ENCODE measurements at regions not wholly inside any gene's neighbourhood (a gene's known extent, or its start where the extent isn't known, plus 50 kb on each side); places are given as distances from the start of the nearest gene placed in this dataset.

- FAIRE-seq, result no peak
- CTCF ChIA-PET (ENCODE audit: partially characterized antibody), result interaction anchor here (1.3 kb wide), 1 partner anchor 284 kb away, joined by 4 read pairs; no protein-coding TSS in a partner anchor
- WGBS, 2 experiments (ENCODE audit: extremely low coverage in 1 of 2, insufficient coverage in 1 of 2, insufficient read length in 1 of 2, insufficient replicate concordance in 2 of 2, low coverage in 1 of 2, low lambda C conversion rate in 2 of 2, missing lambda C conversion rate in 1 of 2), result 92% methylated on average over 3 of the region's 3 CpGs; no CpG with 5 or more reads in 1 of the 2 experiments
Measured at GRCh38 chr1:218783131-218783530, 390.5 kb upstream of the LYPLAL1 start.

More at GRCh38 chr1:218783131-218783530, 390.5 kb upstream of the LYPLAL1 start:
- H3K9ac ChIP-seq (replicated peaks in 1 of 4; ENCODE audit: extremely low read depth in 1 of 4, low read depth in 3 of 4, low read length in 3 of 4), result no peak overlapping the region
- H3K23me2 ChIP-seq (ENCODE audit: low read depth, low read length), result no peaks in the 10 kb centered on the region
- H3K4me2 ChIP-seq (ENCODE audit: insufficient read depth in 1 of 2, low read depth in 2 of 2, low read length in 2 of 2), result no peak overlapping the region
- H3K4me1 ChIP-seq (replicated peaks in 1 of 4; ENCODE audit: control insufficient read depth in 3 of 4, insufficient read depth in 4 of 4, low read length in 3 of 4), result peaks cover 0 to 4% (median 0%) of the 10 kb centered on the region in 4 experiments; a peak in 1 of 7 replicates
- H3K14ac ChIP-seq (ENCODE audit: insufficient read length), result no peak overlapping the region
- no peak overlapping the region for H2BK5ac ChIP-seq (ENCODE audit: low read depth, low read length)
- no peak overlapping the region for H2BK15ac ChIP-seq (ENCODE audit: low read length)
- H3K18ac ChIP-seq (ENCODE audit: extremely low read depth, low read length), result no peak overlapping the region
- no peak for DNase-seq (ENCODE audit: low read depth in 1 of 2, low spot score in 2 of 2)
- H2AFZ ChIP-seq (ENCODE audit: low read length), result no peak overlapping the region
- no peaks in the 10 kb centered on the region for H3K79me1 ChIP-seq (ENCODE audit: low read depth, low read length)
- H4K20me1 ChIP-seq (replicated peaks in 1 of 2; ENCODE audit: control insufficient read depth in 1 of 2, insufficient read depth in 2 of 2, low read length in 2 of 2), result no peaks in the 10 kb centered on the region
- H3K27ac ChIP-seq (ENCODE audit: low read depth, low read length), result no peak overlapping the region
- H3K4me3 ChIP-seq (ENCODE audit: extremely low read depth in 1 of 4, insufficient read depth in 2 of 4, low read depth in 3 of 4, low read length in 4 of 4), result no peak overlapping the region
- no peaks in the 10 kb centered on the region for H3K9me3 ChIP-seq (ENCODE audit: insufficient read depth in 2 of 2, low read depth in 1 of 2, low read length in 1 of 2)
- no peaks in the 10 kb centered on the region for H3K36me3 ChIP-seq (ENCODE audit: control insufficient read depth in 2 of 4, insufficient read depth in 4 of 4, low read length in 3 of 4)
- no peaks in the 10 kb centered on the region for H3K27me3 ChIP-seq (replicated peaks in 1 of 4; ENCODE audit: control insufficient read depth in 3 of 4, extremely low read depth in 1 of 4, insufficient read depth in 3 of 4, low read length in 3 of 4)
- H4K8ac ChIP-seq (ENCODE audit: extremely low read depth, insufficient read depth, low read length), result no peak overlapping the region
- no peak overlapping the region for H2BK120ac ChIP-seq (replicated peaks; ENCODE audit: low read depth, low read length)
- no peak overlapping the region for H2BK12ac ChIP-seq (ENCODE audit: low read depth, low read length)
- no peak overlapping the region for H3K23ac ChIP-seq (ENCODE audit: insufficient read length)
- no peak overlapping the region for H4K91ac ChIP-seq (replicated peaks; ENCODE audit: insufficient read length, low read length)
- H3K4ac ChIP-seq (replicated peaks; ENCODE audit: insufficient read length, low read depth, low read length), result no peak overlapping the region
- no peak overlapping the region for H4K5ac ChIP-seq (ENCODE audit: insufficient read length, low read depth, low read length)
- no peak overlapping the region for H2BK20ac ChIP-seq (ENCODE audit: low read length)
- POLR2A ChIA-PET (ENCODE audit: partially characterized antibody), result no interaction called here
- no peak overlapping the region for H3K56ac ChIP-seq (replicated peaks; ENCODE audit: insufficient read length, low read depth, low read length)
- H3K79me2 ChIP-seq (ENCODE audit: control insufficient read depth in 1 of 2, insufficient read depth in 2 of 2, low read length in 2 of 2), result no peaks in the 10 kb centered on the region
- TF ChIP-seq SIN3A (conservative IDR thresholded peaks at IDR 0.05 in 1 of 2, IDR thresholded peaks at IDR 0.05 in 1 of 2; ENCODE audit: low read depth in 1 of 2, low read length in 2 of 2) (no peak), BRCA1 (IDR thresholded peaks at IDR 0.05; ENCODE audit: low read depth, low read length) (no peak), EGR1 (IDR thresholded peaks at IDR 0.05; ENCODE audit: borderline replicate concordance, low read depth, low read length) (no peak), CBX8 (IDR thresholded peaks at IDR 0.05; ENCODE audit: borderline replicate concordance, low read depth, low read length) (no peak), SP2 (IDR thresholded peaks at IDR 0.05; ENCODE audit: low read length) (no peak), RNF2 (IDR thresholded peaks at IDR 0.05; ENCODE audit: borderline replicate concordance, low read depth, low read length, missing control alignments, poor library complexity, severe bottlenecking) (no peak), ZNF274 (IDR thresholded peaks at IDR 0.05; ENCODE audit: borderline replicate concordance, extremely low read depth, low read length) (no peak), GTF2F1 (IDR thresholded peaks at IDR 0.05; ENCODE audit: borderline replicate concordance, low read depth, low read length) (no peak), CHD1 (IDR thresholded peaks at IDR 0.05; ENCODE audit: low read depth, low read length) (no peak), PHF8 (conservative IDR thresholded peaks at IDR 0.05; ENCODE audit: low read depth, low read length) (no peak), BCL11A (IDR thresholded peaks at IDR 0.05; ENCODE audit: low read depth in 2 of 2, low read length in 2 of 2) (no peak)
- H2AK5ac ChIP-seq (ENCODE audit: low read depth, low read length), result no peak overlapping the region
